Heart right ventricle (tissue), 16 donors: ENCODE measurements at regions not wholly inside any gene's neighbourhood (a gene's known extent, or its start where the extent isn't known, plus 50 kb on each side); places are given as distances from the start of the nearest gene placed in this dataset.

Experiments
- ATAC-seq, 8 donors: fragments of 200-7000 bp; cut with Tn5 transposase; one replicate each; pipeline ENCODE4 v1.9.1; 2020; ENCODE audit warnings: mild to moderate bottlenecking in 8 of 8, moderate library complexity in 8 of 8, moderate number of reproducible peaks in 1 of 8
- DNase-seq, 2 donors: peaks; one replicate each; pipeline ENCODE4 v3.0.0-alpha.2; 2020
- H3K27ac ChIP-seq, 10 donors: fragments of 200-600 bp; sonication (generic) in 2 of 10; one replicate each; pipeline versions ENCODE4 v1.5.0 to v1.8.0; 2020 to 2022; ENCODE audit warnings: mild to moderate bottlenecking in 3 of 10
- H3K27me3 ChIP-seq, 7 donors: fragments of 200-600 bp; one replicate each; pipeline ENCODE4 v1.8.0; 2021 to 2022; ENCODE audit warnings: mild to moderate bottlenecking in 2 of 7
- H3K36me3 ChIP-seq, 9 donors: fragments of 200-600 bp; sonication (generic) in 1 of 9; one replicate each; pipeline versions ENCODE4 v1.5.0 to v1.8.0; 2020 to 2022; ENCODE audit warnings: mild to moderate bottlenecking in 2 of 9
- H3K4me1 ChIP-seq, 9 donors: fragments of 200-600 bp; sonication (generic) in 1 of 9; one replicate each; pipeline versions ENCODE4 v1.5.0 to v1.8.0; 2020 to 2022; ENCODE audit warnings: mild to moderate bottlenecking in 4 of 9
- H3K4me3 ChIP-seq, 10 donors: fragments of 200-600 bp; sonication (generic) in 2 of 10; one replicate each; pipeline versions ENCODE4 v1.5.0 to v1.8.0; 2020 to 2022; ENCODE audit warnings: mild to moderate bottlenecking in 7 of 10, moderate library complexity in 2 of 10
- H3K9me3 ChIP-seq, 11 donors: fragments of 200-600 bp in 10 of 11; sonication (generic) in 2 of 11; one replicate each; pipeline versions ENCODE4 v1.5.0 to v1.8.0; 2013 to 2022; ENCODE audit warnings: mild to moderate bottlenecking in 2 of 11, control low read depth in 1 of 11, moderate library complexity in 1 of 11
- WGBS, 2 donors: extraction: QIAGEN DNeasy Blood & Tissue Kit; methylation state at CpG; one replicate each; pipeline ENCODE4 v1.1.7; 2013; ENCODE audit warnings: inconsistent platforms in 1 of 2; 5-methylcytosine and 5-hydroxymethylcytosine counted together
- intact Hi-C, 10 donors: fragments of 100-400 bp; cut with DNase I; formaldehyde crosslinking; loops; one replicate each; pipeline versions ENCODE4 v1.11.1 to v1.14.2; 2022
- TF ChIP-seq, protein P1 (sequence below), 9 donors: fragments of 200-600 bp; sonication (generic) in 2 of 9; IDR thresholded peaks; one replicate each; pipeline versions ENCODE4 v1.5.0 to v1.8.0; 2021 to 2022; ENCODE audit warnings: antibody characterized with exemption in 9 of 9, mild to moderate bottlenecking in 5 of 9, moderate library complexity in 1 of 9
- donor health status: Arrhythmogenic right ventricular cardiomyopathy.
- donor health status: ischemic (EF 13 %, LVEDD 7.1; RV severe dilation, severe dysfunction).
- donor health status: healthy with polysubstance abuse.
- donor health status: DM: no; HTN: yes; CAD: no.
- donor health status: DM: no; HTN: no; CAD: no.
- donor health status: ischemic (EF 25% LVEDD 6.9; RV normal size, moderate dysfunction).
- donor health status: ischemic (EF 25% LVEDD 5.7; RV mildly dilated, moderate dysfunction).
- donor health status: healthy.
- donor health status: DM: yes; HTN: yes; CAD: no.
- donor health status: Ischemic cardiomyopathy.
- donor health status: ischemic (EF 35%, LVEDD 5.7; RV mildly dilated, moderate dysfunction).
- donor health status: nonischemic (EF 11% LVEDD 7.7; RV severe dilation, severe dysfunction).
- donor health status: DM: yes; HTN: yes; CAD: no.
- donor health status: PGD.
- donor health status: ischemic (EF 29% LVEDD 5.4; RV normal size, mild dysfunction).
- donor health status: nonischemic (EF 23%, LVEDD 6.1; RV moderate dilation, normal function).

DNA sequence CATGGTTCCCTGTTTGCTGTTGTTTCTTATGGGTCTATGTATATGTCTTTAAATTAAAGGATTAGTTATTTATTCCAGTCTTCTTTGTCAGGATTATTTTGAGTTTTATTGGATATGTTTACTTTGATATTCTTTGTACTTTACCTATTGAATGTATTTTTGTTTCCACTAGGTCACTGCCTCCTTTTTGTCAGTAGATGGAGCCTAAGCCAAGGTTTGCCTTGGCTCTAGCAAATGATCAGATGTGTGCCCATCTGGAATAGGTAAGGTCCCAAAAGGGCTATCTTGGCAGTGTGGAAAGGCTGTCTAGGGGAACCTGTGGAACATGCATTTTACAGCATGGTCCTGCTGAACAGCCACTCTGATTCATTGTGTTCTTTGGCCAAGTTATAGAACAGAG, 337.3 kb upstream of the GHITM start:
- TF ChIP-seq, protein P1, sequence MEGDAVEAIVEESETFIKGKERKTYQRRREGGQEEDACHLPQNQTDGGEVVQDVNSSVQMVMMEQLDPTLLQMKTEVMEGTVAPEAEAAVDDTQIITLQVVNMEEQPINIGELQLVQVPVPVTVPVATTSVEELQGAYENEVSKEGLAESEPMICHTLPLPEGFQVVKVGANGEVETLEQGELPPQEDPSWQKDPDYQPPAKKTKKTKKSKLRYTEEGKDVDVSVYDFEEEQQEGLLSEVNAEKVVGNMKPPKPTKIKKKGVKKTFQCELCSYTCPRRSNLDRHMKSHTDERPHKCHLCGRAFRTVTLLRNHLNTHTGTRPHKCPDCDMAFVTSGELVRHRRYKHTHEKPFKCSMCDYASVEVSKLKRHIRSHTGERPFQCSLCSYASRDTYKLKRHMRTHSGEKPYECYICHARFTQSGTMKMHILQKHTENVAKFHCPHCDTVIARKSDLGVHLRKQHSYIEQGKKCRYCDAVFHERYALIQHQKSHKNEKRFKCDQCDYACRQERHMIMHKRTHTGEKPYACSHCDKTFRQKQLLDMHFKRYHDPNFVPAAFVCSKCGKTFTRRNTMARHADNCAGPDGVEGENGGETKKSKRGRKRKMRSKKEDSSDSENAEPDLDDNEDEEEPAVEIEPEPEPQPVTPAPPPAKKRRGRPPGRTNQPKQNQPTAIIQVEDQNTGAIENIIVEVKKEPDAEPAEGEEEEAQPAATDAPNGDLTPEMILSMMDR (IDR thresholded peaks at IDR 0.05): no peak
- H3K36me3 ChIP-seq: no peaks in the 10 kb centered on the region
- no peaks in the 10 kb centered on the region for H3K4me1 ChIP-seq
- H3K27me3 ChIP-seq: no peaks in the 10 kb centered on the region
- ATAC-seq (no peak), DNase-seq (no peak)
- no peak overlapping the region for H3K4me3 ChIP-seq
- no peak overlapping the region for H3K27ac ChIP-seq
- intact Hi-C loops: no loop called here
- H3K9me3 ChIP-seq: peaks cover 0 to 23% (median 0%) of the 10 kb centered on the region in 11 donors

DNA sequence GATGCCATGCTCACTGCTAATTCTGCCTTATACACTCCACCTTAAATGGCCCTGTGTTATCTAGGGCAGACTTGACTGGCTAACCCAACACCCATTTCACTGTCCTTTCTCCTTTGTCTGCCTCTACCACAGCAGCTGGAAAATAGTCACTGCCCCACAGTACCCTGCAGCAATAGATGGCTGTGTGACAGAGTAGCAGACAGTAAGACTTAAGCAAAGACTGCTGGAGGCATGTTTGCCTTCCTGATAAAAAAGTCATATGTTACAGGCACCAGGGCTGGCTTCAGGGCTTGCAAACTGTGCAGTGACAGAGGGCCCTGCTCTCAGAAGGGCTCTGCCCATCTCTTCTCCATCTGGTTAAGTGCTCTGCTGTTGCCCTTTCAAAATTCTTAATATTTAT, 332.6 kb upstream of the GHITM start:
- Histone ChIP-seq H3K36me3 (no peaks in the 10 kb centered on the region), H3K27ac (no peak overlapping the region), H3K4me3 (no peak overlapping the region), H3K4me1 (no peaks in the 10 kb centered on the region), H3K27me3 (no peaks in the 10 kb centered on the region), H3K9me3 (peaks cover 0 to 4% (median 0%) of the 10 kb centered on the region in 11 donors)
- DNase-seq (no peak), ATAC-seq (no peak)
- TF ChIP-seq, protein P1 (IDR thresholded peaks at IDR 0.05): no peak
- intact Hi-C loops: no loop called here

DNA sequence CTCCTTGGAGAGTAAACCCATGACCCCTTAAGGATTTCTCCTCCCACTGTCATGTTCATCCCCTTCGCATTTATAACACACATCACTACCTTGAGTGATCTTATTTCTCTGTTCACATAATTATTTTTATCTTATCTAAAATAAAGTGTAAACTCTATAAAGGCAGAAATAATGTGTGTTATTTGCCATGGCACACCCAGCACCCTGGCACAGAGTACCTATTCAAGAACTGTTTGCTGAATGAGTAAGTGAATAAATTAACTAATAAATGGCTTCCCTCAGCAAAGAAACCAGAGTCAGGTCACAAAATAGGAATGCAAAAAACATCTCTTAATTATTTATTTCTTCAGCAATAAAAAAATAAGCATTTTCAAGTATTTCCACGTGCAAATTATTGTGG, 330.3 kb upstream of the GHITM start:
- DNase-seq (no peak), ATAC-seq (no peak)
- Histone ChIP-seq H3K4me3 (no peak overlapping the region), H3K9me3 (no peaks in the 10 kb centered on the region), H3K27me3 (no peaks in the 10 kb centered on the region), H3K36me3 (no peaks in the 10 kb centered on the region), H3K4me1 (peaks cover 0 to 4% (median 0%) of the 10 kb centered on the region in 9 donors), H3K27ac (no peak overlapping the region)
- TF ChIP-seq, protein P1 (IDR thresholded peaks at IDR 0.05): no peak
- 89 to 91% methylated on average over 2 of the region's 2 CpGs for WGBS, 2 donors
- intact Hi-C loops: no loop called here

DNA sequence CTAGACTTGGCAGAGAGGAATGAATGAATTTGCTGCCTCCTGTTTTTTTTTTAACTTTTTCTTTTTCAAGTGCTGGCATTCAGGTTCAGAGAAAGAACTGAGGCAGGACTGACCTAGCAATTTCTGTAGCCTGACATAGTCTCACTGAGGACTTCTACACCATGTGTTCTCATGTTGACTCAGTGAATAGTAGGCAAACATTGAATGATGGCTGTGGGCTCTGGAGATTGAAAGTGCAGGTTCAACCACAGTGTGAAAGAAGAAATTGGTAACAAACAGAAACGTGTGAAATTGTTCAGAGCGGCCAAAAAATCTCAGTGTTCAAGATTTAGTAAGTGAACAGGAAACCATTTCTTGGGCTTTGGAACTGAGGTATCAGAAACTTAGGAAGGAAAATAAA, 322.4 kb upstream of the GHITM start:
- WGBS, 2 donors: 52 to 57% methylated on average over 2 of the region's 2 CpGs
- TF ChIP-seq, protein P1 (IDR thresholded peaks at IDR 0.05): no peak
- Histone ChIP-seq H3K27me3 (no peaks in the 10 kb centered on the region), H3K27ac (no peak overlapping the region), H3K36me3 (no peaks in the 10 kb centered on the region), H3K4me3 (no peak overlapping the region), H3K4me1 (peaks cover 0 to 24% (median 4%) of the 10 kb centered on the region in 9 donors), H3K9me3 (peaks cover 0 to 8% (median 0%) of the 10 kb centered on the region in 11 donors)
- DNase-seq: no peak
- ATAC-seq: peak in 1 of 8 donors; percentile 25
- intact Hi-C loops: no loop called here

DNA sequence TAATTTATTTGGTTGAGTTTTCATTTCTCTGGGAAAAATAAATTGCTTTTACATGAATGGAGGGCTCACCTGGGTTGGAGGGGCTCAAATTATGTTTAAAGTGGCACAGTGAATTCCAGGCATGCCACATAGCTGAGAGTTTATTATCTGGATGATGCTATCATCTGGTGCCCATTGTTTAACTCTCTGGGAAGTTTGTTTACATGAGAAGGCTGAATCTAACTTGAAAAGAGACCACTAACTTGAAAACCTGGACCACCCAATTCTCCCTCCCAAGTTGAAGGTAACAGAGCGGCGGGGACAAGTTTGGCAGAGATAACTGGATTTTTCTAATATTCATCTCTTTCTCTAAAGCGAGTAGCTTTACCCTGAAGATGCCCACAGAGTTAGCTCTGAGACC, 321.5 kb upstream of the GHITM start:
- peaks cover 0 to 24% (median 4%) of the 10 kb centered on the region in 9 donors for H3K4me1 ChIP-seq

More for the DNA sequence above, 321.5 kb upstream of the GHITM start:
- ATAC-seq (no peak), DNase-seq (no peak)
- Histone ChIP-seq H3K4me3 (no peak overlapping the region), H3K36me3 (no peaks in the 10 kb centered on the region), H3K27me3 (no peaks in the 10 kb centered on the region), H3K27ac (no peak overlapping the region), H3K9me3 (peaks cover 0 to 8% (median 0%) of the 10 kb centered on the region in 11 donors)
- 90 to 92% methylated on average over 3 of the region's 3 CpGs for WGBS, 2 donors
- TF ChIP-seq, protein P1 (IDR thresholded peaks at IDR 0.05): no peak
- intact Hi-C loops: no loop called here
